ENCODE measurements at regions not wholly inside any gene's neighbourhood (a gene's known extent, or its start where the extent isn't known, plus 50 kb on each side); places are given as distances from the start of the nearest gene placed in this dataset.

- ChIA-PET CTCF (ENCODE audit: partially characterized antibody) (no interaction called here), POLR2A (ENCODE audit: partially characterized antibody) (no interaction called here)
- Histone ChIP-seq H3K23me2 (ENCODE audit: low read depth, low read length) (no peaks in the 10 kb centered on the region), H4K91ac (replicated peaks; ENCODE audit: insufficient read length, low read length) (no peak overlapping the region), H3K36me3 (ENCODE audit: control insufficient read depth in 2 of 4, insufficient read depth in 4 of 4, low read length in 3 of 4) (no peaks in the 10 kb centered on the region), H2BK12ac (ENCODE audit: low read depth, low read length) (no peak overlapping the region), H3K27me3 (replicated peaks in 1 of 4; ENCODE audit: control insufficient read depth in 3 of 4, extremely low read depth in 1 of 4, insufficient read depth in 3 of 4, low read length in 3 of 4) (no peaks in the 10 kb centered on the region), H4K8ac (ENCODE audit: extremely low read depth, insufficient read depth, low read length) (no peak overlapping the region), H2AFZ (ENCODE audit: low read length) (no peak overlapping the region), H3K18ac (ENCODE audit: extremely low read depth, low read length) (0 out of 2 replicates have a peak overlapping the region, but pooled peaks have one; percentile 19), H3K4me2 (ENCODE audit: insufficient read depth in 1 of 2, low read depth in 2 of 2, low read length in 2 of 2) (no peak overlapping the region), H3K4ac (replicated peaks; ENCODE audit: insufficient read length, low read depth, low read length) (no peak overlapping the region), H2BK5ac (ENCODE audit: low read depth, low read length) (no peak overlapping the region), H2BK15ac (ENCODE audit: low read length) (no peak overlapping the region), H3K14ac (ENCODE audit: insufficient read length) (no peak overlapping the region), H2AK5ac (ENCODE audit: low read depth, low read length) (no peak overlapping the region), H2BK20ac (ENCODE audit: low read length) (no peak overlapping the region), H4K5ac (ENCODE audit: insufficient read length, low read depth, low read length) (no peak overlapping the region), H3K79me1 (ENCODE audit: low read depth, low read length) (no peaks in the 10 kb centered on the region), H3K27ac (ENCODE audit: low read depth, low read length) (no peak overlapping the region), H3K9me3 (ENCODE audit: insufficient read depth in 2 of 2, low read depth in 1 of 2, low read length in 1 of 2) (peaks cover 4 to 5% of the 10 kb centered on the region in 2 experiments; a peak in 2 of 4 replicates), H3K4me3 (ENCODE audit: extremely low read depth in 1 of 4, insufficient read depth in 2 of 4, low read depth in 3 of 4, low read length in 4 of 4) (no peak overlapping the region), H3K56ac (replicated peaks; ENCODE audit: insufficient read length, low read depth, low read length) (no peak overlapping the region), H4K20me1 (replicated peaks in 1 of 2; ENCODE audit: control insufficient read depth in 1 of 2, insufficient read depth in 2 of 2, low read length in 2 of 2) (no peaks in the 10 kb centered on the region), H3K4me1 (replicated peaks in 1 of 4; ENCODE audit: control insufficient read depth in 3 of 4, insufficient read depth in 4 of 4, low read length in 3 of 4) (no peaks in the 10 kb centered on the region), H2BK120ac (replicated peaks; ENCODE audit: low read depth, low read length) (no peak overlapping the region), H3K23ac (ENCODE audit: insufficient read length) (no peak overlapping the region), H3K79me2 (ENCODE audit: control insufficient read depth in 1 of 2, insufficient read depth in 2 of 2, low read length in 2 of 2) (no peaks in the 10 kb centered on the region), H3K9ac (replicated peaks in 1 of 4; ENCODE audit: extremely low read depth in 1 of 4, low read depth in 3 of 4, low read length in 3 of 4) (no peak overlapping the region)
- TF ChIP-seq KDM4A (IDR thresholded peaks at IDR 0.05; ENCODE audit: low read depth, low read length, severe bottlenecking) (no peak), SAP30 (IDR thresholded peaks at IDR 0.05; ENCODE audit: insufficient read depth, insufficient replicate concordance, low read length) (no peak), PHF8 (conservative IDR thresholded peaks at IDR 0.05; ENCODE audit: low read depth, low read length) (no peak), TAF1 (IDR thresholded peaks at IDR 0.05; ENCODE audit: low read depth, low read length) (no peak), RNF2 (IDR thresholded peaks at IDR 0.05; ENCODE audit: borderline replicate concordance, low read depth, low read length, missing control alignments, poor library complexity, severe bottlenecking) (no peak), SP2 (IDR thresholded peaks at IDR 0.05; ENCODE audit: low read length) (no peak), KDM5A (IDR thresholded peaks at IDR 0.05; ENCODE audit: low read length) (no peak), KDM1A (IDR thresholded peaks at IDR 0.05; ENCODE audit: borderline replicate concordance, low read length) (no peak), TBP (IDR thresholded peaks at IDR 0.05; ENCODE audit: low read depth, low read length) (no peak), RXRA (IDR thresholded peaks at IDR 0.05; ENCODE audit: insufficient read depth, low read depth, low read length) (no peak), TEAD4 (IDR thresholded peaks at IDR 0.05; ENCODE audit: low read depth, low read length) (no peak), POLR2AphosphoS5 (IDR thresholded peaks at IDR 0.05; ENCODE audit: low read depth, low read length) (no peak), SUZ12 (IDR thresholded peaks at IDR 0.05; ENCODE audit: low read length) (no peak)
- TF ChIP-seq, protein P1, sequence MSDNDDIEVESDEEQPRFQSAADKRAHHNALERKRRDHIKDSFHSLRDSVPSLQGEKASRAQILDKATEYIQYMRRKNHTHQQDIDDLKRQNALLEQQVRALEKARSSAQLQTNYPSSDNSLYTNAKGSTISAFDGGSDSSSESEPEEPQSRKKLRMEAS (IDR thresholded peaks at IDR 0.05) = no peak
- no peak for FAIRE-seq
- 95% methylated on average over 2 of the region's 2 CpGs; no CpG with 5 or more reads in 1 of the 2 experiments for WGBS, 2 experiments (ENCODE audit: extremely low coverage in 1 of 2, insufficient coverage in 1 of 2, insufficient read length in 1 of 2, insufficient replicate concordance in 2 of 2, low coverage in 1 of 2, low lambda C conversion rate in 2 of 2, missing lambda C conversion rate in 1 of 2)
- no peak for DNase-seq (ENCODE audit: low read depth in 1 of 2, low spot score in 2 of 2)
These were observed 264.2 kb downstream of the IRX2 start for GRCh38 chr5:2487152-2487763.

Data from H1 (cell line).